Muscle of arm (tissue), 1 donor: ENCODE measurements at regions not wholly inside any gene's neighbourhood (a gene's known extent, or its start where the extent isn't known, plus 50 kb on each side); places are given as distances from the start of the nearest gene placed in this dataset.

Source experiments
- DNase-seq: peaks from one replicate; pipeline ENCODE4 v3.0.0-alpha.2; 2013

DNA sequence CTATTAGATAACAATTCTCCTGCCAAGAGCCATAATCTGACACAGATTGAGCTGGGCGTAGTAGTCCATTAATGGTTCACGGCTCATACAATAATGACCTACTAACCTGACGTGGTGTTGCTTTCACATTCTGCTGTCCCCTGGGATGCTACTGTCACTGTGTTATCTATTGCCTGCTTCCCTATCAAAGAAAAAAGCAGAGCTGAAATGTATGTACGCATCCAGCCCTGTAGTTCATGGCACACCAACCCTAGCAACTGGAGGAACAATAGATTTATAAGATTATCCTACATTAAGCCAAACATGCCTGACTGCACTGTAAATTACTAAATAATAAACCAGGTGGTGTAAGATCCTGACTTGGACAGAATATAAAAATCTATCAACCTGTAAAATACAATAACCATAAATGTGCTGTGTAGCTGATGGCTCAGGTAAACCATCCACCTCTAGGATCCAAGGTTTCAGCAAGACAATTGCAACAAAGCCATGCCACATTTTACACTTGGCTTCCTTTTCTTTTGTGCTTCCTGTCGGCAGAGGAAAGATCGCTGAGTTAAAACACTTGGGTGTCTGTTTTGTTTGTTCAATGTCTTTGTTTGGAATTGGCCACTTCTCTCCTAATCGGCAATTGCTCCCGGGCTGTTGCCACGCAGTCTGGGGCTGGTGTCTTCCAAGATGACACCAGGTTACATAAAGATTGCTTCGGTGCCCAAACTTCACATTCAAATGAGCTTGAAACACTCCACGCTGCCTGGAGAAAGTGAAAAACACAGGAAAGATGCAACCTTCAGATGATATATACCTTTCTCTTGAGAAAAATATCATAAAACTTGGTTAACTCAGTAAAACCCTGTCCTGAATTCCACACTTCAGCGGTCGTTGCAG, 143.9 kb upstream of the MGMT start:
- DNase-seq, result no peak

GRCh38 chr10:129323879-129324278, 143.2 kb upstream of the MGMT start:
- no peak for DNase-seq

- DNase-seq, result no peak
Measured at GRCh38 chr10:129325893-129326292, 141.1 kb upstream of the MGMT start.

DNA sequence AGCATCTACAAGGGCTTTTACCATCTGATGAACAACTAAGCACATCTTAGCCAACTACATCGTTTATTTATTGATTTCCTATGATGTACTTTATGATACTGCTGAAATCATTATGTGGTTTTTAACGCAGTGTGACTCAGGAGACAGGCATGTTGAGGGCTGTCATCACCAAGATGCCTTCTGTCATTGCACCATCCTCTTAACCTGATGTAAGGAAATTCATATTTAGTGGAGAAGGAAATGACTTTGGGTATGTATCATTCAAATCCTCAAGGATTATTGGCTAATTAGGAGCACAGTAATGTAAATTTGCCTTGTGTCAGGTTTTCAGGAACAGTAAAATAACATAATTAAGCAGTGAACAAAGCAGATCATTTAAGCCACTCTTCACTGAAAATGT, 138.5 kb upstream of the MGMT start:
- DNase-seq, result no peak

- DNase-seq, result no peak
Measured at GRCh38 chr10:129329385-129330055, 137.5 kb upstream of the MGMT start.

DNA sequence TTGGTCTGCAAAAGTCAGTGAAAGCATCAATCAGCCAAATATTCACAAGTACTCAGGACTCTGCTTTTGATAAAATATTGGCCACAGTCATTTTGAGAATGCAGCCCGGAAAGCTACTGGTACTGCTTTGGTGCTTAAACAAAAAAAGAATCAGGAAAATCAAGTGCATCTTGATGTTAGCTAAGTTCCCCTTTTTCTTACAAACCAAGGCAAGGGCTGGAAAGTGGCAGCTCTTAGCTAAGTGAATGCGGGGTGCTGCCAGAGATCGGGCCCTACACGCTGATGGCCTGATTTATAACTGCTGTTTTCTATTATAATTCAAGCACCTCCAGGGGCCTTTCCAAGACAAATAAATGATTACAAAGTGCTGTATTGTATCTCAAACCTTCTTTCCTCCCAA, 136.8 kb upstream of the MGMT start:
- no peak for DNase-seq

- DNase-seq, result no peak
Measured at GRCh38 chr10:129331207-129331838, 135.7 kb upstream of the MGMT start.

DNA sequence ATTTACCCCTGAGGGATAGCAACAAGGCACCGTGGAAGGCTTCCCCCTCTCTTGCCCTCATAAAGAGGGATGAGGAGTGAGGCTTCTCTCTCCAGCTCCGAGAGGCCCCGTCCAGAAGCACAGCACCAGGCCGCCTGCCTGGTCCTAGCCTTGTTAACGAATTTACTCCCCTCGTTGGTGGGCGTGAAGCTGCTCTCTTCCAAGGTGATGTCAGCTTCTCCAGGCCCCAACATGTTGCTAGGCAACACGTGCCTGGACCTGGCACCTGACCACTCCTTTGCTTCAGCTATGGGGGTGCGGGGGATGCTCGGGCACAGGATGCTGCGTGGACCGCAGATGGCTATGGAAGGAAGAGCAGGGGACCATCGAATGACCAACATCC, 135.2 kb upstream of the MGMT start:
- no peak for DNase-seq

DNA sequence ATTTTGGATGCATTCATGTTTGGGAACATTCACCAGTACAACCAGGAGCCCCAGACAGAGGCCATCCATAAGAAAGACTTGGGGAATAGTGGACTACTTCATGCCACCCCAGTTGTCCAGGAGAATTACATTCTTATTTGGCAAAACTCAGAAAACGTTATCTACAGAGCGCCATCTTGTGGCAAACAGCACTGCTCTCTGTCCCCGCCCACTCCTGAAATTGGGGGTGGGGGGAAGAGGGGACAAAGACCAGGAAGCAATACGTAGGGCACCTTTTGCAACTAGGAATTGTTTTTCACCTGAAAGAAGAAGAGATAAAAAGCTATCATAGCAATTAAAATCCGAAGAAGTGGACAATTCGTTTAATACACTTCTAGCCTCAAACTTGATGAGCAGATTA, 134.6 kb upstream of the MGMT start:
- DNase-seq, result no peak

DNA sequence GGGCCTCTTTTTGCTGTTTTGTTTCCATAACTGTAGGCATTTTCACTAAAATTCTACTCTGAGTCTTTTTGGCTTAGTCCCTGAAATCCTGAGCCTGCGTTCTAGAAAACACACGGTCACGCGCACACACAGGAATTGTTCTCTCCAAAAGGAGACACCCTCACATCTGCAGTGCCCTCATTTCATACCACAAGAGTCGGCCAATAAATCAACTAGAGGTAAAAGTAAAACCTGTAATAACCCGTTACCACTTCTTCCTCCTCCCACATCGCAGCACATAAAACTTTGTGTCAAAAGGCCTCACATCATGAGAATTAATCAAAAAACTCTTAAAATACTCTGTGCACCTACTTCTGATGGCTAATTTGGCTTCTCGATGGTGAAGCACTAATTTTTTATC, 133.3 kb upstream of the MGMT start:
- DNase-seq, result no peak

DNA sequence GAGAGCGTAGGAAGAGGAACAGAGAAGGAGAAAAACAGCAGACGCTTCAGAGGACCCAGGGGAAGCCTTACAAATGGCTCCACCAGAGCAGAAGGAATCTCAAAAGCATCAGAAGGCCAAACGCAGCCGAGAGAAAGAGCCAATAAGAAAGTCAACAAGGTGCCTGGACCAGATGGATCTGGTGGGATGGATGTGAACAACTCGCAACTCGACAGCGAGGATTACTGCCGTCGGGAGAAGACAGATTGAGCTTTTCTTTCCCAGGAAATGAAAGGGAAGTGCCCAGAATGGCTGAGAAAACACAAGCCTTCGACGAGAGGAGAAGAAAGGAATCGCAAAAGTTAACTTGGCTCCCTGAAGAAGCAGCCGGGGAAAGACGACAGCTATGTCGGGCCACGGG, 132.8 kb upstream of the MGMT start:
- DNase-seq, result no peak

- DNase-seq, result no peak
Measured at GRCh38 chr10:129335396-129335795, 131.6 kb upstream of the MGMT start.

GRCh38 chr10:129335942-129336341, 131.1 kb upstream of the MGMT start:
- no peak for DNase-seq

- no peak for DNase-seq
Measured at GRCh38 chr10:129339191-129339590, 127.8 kb upstream of the MGMT start.

- no peak for DNase-seq
Measured at GRCh38 chr10:129339841-129340240, 127.2 kb upstream of the MGMT start.

GRCh38 chr10:129341087-129341486, 126.0 kb upstream of the MGMT start:
- no peak for DNase-seq

- DNase-seq, result no peak
Measured at GRCh38 chr10:129342385-129342784, 124.7 kb upstream of the MGMT start.

DNA sequence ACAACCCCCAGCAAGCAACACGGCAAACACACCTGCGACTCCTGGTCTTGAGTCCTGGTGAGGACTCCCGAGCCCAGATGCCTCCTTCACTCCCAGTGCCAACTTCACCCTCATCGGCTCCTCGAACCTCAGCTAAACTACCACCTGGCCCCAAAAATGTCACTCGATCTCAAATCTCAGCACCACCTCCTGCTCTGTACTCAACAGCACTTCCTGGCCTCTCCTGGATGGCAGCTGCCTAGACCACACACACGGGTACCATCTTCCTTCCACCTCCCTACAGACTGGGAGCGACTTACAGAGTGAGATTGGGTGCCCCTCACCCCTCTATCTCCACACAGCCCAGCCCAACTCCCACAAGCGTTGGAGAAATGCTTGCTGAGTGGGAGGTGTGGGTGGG, 123.9 kb upstream of the MGMT start:
- no peak for DNase-seq

DNA sequence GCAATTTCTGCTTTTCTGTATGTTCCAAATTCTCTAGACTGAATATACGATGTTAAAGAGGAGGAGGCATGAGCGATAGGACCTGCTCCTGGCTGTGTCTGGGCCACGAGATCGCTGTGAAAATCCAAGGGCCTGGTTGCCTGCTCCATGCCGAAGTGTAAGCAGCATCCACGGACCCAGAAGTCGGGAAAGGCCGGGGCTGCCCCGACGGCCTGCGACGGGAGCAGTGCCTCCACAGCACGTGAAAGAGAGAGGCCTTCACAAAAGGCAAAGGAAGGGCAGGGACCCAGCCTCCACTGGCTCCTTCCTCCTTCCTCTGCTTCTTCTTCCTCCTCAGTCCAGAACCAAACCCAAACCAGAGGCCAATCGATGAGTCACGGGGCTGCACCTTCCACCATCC, 122.9 kb upstream of the MGMT start:
- no peak for DNase-seq

- DNase-seq, result no peak
Measured at GRCh38 chr10:129344731-129345355, 122.2 kb upstream of the MGMT start.

DNA sequence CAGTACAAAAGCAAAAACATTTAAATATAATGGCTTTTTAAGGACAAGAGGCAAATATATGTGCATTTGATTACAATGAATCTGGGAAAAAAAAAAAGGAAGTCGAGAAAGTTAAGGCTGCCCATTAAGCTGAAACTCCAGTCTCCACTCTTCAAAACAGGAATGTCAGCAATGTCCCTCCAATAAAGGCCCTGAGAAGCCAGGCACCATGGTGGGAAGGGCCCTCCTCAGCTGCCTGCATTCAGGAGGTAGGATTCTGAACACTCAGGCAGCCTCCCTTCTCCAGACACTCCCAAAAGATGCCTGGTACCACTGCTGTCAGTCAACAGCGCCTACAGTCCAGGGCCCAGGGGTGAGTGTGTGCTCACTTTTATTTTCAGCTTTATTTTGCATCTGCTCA, 121.3 kb upstream of the MGMT start:
- DNase-seq, result no peak

DNA sequence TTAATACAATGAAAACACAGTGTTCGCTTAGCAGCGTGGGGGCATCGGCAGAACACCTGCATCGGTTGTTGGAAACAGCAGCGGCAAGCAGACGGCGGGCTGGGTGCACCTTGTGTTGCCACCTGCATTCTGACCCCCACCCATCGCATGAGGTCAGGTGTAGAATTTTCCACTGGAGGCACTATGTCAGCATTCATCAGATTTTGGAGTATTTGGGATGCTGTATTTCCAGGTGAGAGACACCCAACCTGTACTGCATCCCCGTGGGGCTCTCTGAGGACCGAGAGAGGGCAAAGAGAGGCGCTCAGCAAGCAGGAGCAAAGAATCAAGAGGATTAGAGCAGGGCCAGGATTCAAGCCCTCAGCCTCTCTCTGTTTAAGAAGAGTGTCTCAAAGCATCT, 116.4 kb upstream of the MGMT start:
- DNase-seq, result no peak

GRCh38 chr10:129353101-129353500, 113.9 kb upstream of the MGMT start:
- no peak for DNase-seq
